ENCODE measurements at regions not wholly inside any gene's neighbourhood (a gene's known extent, or its start where the extent isn't known, plus 50 kb on each side); places are given as distances from the start of the nearest gene placed in this dataset.

DNA sequence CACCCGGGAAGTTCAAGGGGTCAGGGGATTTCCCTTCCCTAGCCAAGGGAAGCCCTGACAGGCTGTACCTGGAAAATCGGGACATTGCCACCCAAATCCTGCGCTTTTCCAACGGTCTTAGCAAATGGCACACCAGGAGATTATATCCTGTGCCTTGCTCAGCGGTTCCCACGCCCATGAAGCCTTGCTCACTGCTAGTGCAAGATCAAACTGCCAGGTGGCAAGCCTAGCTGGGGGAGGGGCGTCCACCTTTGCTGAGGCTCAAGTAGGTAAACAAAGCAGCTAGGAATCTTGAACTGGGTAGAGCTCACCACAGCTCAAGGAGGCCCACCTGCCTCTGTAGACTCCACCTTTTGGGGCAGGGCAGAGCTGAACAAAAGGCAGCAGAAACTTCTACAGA is 1794.5 kb downstream of the PCDH9 start:
- Histone ChIP-seq H3K9me3 (ENCODE audit: low read length) (peaks cover 20% of the 10 kb centered on the region; the same call in 1 of the 2 replicates), H3K79me2 (ENCODE audit: insufficient read depth, low read length) (no peaks in the 10 kb centered on the region), H3K4me1 (ENCODE audit: insufficient read depth, low read length) (no peaks in the 10 kb centered on the region), H3K4me2 (ENCODE audit: low read depth, low read length) (no peak overlapping the region), H2AFZ (ENCODE audit: low read length) (no peak overlapping the region), H3K9ac (ENCODE audit: insufficient read depth, low read depth, low read length) (no peak overlapping the region), H3K36me3 (replicated peaks in 1 of 2; ENCODE audit: control insufficient read depth in 1 of 2, insufficient read depth in 2 of 2, low read length in 2 of 2) (no peaks in the 10 kb centered on the region), H4K20me1 (ENCODE audit: insufficient read depth, low read length) (no peaks in the 10 kb centered on the region), H3K4me3 (replicated peaks in 1 of 3; ENCODE audit: insufficient read depth in 1 of 3, low read depth in 2 of 3, low read length in 3 of 3) (no peak overlapping the region), H3K27me3 (ENCODE audit: control insufficient read depth in 1 of 2, insufficient read depth in 2 of 2, low read length in 2 of 2) (no peaks in the 10 kb centered on the region), H3K27ac (ENCODE audit: extremely low read length, insufficient read depth, low read length) (no peak overlapping the region)
- 0% methylated on average over 4 of the region's 7 CpGs for WGBS (ENCODE audit: low lambda C conversion rate)
- CTCF ChIA-PET (ENCODE audit: low intra/inter-chr PET ratio, low total read pairs) = no interaction called here
- intact Hi-C loops (cut with micrococcal nuclease; ENCODE audit: unreplicated experiment) = no loop called here
- FAIRE-seq (no peak), DNase-seq (ENCODE audit: low spot score) (no peak), ATAC-seq (no peak)
- no peak for TF ChIP-seq ZNF761 (CRISPR knock-in tag; conservative IDR thresholded peaks at IDR 0.05)
- no peak for TF ChIP-seq FOXJ3 (CRISPR knock-in tag; IDR thresholded peaks at IDR 0.05; ENCODE audit: borderline replicate concordance)
- TF ChIP-seq MYNN (CRISPR knock-in tag; IDR thresholded peaks at IDR 0.05; ENCODE audit: low read depth) = no peak
- no peak for TF ChIP-seq ZNF432 (CRISPR knock-in tag; IDR thresholded peaks at IDR 0.05; ENCODE audit: borderline replicate concordance)
- TF ChIP-seq ELF4 (CRISPR knock-in tag; IDR thresholded peaks at IDR 0.05; ENCODE audit: borderline replicate concordance) = no peak
- no peak for TF ChIP-seq ZNF446 (CRISPR knock-in tag; IDR thresholded peaks at IDR 0.05)
- TF ChIP-seq RFX5 (IDR thresholded peaks at IDR 0.05; ENCODE audit: low read depth, low read length) = no peak
- TF ChIP-seq ZNF674 (CRISPR knock-in tag; IDR thresholded peaks at IDR 0.05; ENCODE audit: low read depth) = no peak
- TF ChIP-seq ZNF891 (CRISPR knock-in tag; IDR thresholded peaks at IDR 0.05) = no peak
- no peak for TF ChIP-seq ERF (CRISPR knock-in tag; IDR thresholded peaks at IDR 0.05)
- TF ChIP-seq NR2F6 (IDR thresholded peaks at IDR 0.05) = no peak
- no peak for TF ChIP-seq NR2F6 (CRISPR knock-in tag; IDR thresholded peaks at IDR 0.05)
- no peak for TF ChIP-seq KLF6 (CRISPR knock-in tag; IDR thresholded peaks at IDR 0.05)
- TF ChIP-seq ZNF781 (CRISPR knock-in tag; IDR thresholded peaks at IDR 0.05; ENCODE audit: borderline replicate concordance, not compliant biosample characterization) = no peak
- TF ChIP-seq ZNF615 (CRISPR knock-in tag; IDR thresholded peaks at IDR 0.05; ENCODE audit: borderline replicate concordance) = no peak
- no peak for TF ChIP-seq PAWR (CRISPR knock-in tag; IDR thresholded peaks at IDR 0.05; ENCODE audit: borderline replicate concordance)
- TF ChIP-seq NONO (IDR thresholded peaks at IDR 0.05) = no peak
- no peak for TF ChIP-seq NONO (CRISPR knock-in tag; conservative IDR thresholded peaks at IDR 0.05)
- no TSS peak for BruUV-seq (replicated peaks)
- POLR2A ChIA-PET = no interaction called here
- in situ Hi-C loops (cut with HindIII; ENCODE audit: extremely low pct_ligation_motif_present, low pct_unique_long_range_greater_than_20kb) = no loop called here
